Colon (tissue), 2 donors: ENCODE measurements at regions not wholly inside any gene's neighbourhood (a gene's known extent, or its start where the extent isn't known, plus 50 kb on each side); places are given as distances from the start of the nearest gene placed in this dataset.

Source experiments
- FAIRE-seq: peaks from 2 replicates; lab custom pipeline; 2012; peaks lifted over from hg19 to GRCh38; lab: Jason Lieb, UNC
- donor health status: control.
- donor health status: control.

- no peak for FAIRE-seq
These were observed 88.2 kb upstream of the ZNF618 start for GRCh38 chr9:113787871-113788270.

- no peak for FAIRE-seq
These were observed 87.3 kb upstream of the ZNF618 start for GRCh38 chr9:113788616-113789330.

GRCh38 chr9:113790093-113790492 is 86.0 kb upstream of the ZNF618 start:
- no peak for FAIRE-seq

GRCh38 chr9:113793558-113793957 is 82.6 kb upstream of the ZNF618 start:
- FAIRE-seq = no peak

- no peak for FAIRE-seq
These were observed 81.4 kb upstream of the ZNF618 start for GRCh38 chr9:113794721-113795120.

GRCh38 chr9:113795811-113796392 is 80.2 kb upstream of the ZNF618 start:
- no peak for FAIRE-seq

GRCh38 chr9:113796646-113797426 is 79.3 kb upstream of the ZNF618 start:
- no peak for FAIRE-seq

- FAIRE-seq = no peak
These were observed 77.8 kb upstream of the ZNF618 start for GRCh38 chr9:113798062-113799030.

GRCh38 chr9:113800276-113800675 is 75.8 kb upstream of the ZNF618 start:
- FAIRE-seq = no peak

GRCh38 chr9:113803811-113804589 is 72.1 kb upstream of the ZNF618 start:
- FAIRE-seq = no peak

GRCh38 chr9:113805486-113806132 is 70.5 kb upstream of the ZNF618 start:
- no peak for FAIRE-seq

GRCh38 chr9:113807173-113808061 is 68.7 kb upstream of the ZNF618 start:
- no peak for FAIRE-seq

GRCh38 chr9:113808391-113809358 is 67.4 kb upstream of the ZNF618 start:
- FAIRE-seq = no peak

GRCh38 chr9:113817171-113817570 is 58.9 kb upstream of the ZNF618 start:
- FAIRE-seq = no peak

- FAIRE-seq = peak; percentile 75
These were observed 57.7 kb upstream of the ZNF618 start for GRCh38 chr9:113818391-113818790.

GRCh38 chr9:113822315-113822714 is 53.8 kb upstream of the ZNF618 start:
- no peak for FAIRE-seq

GRCh38 chr9:113823421-113823820 is 52.7 kb upstream of the ZNF618 start:
- no peak for FAIRE-seq
